ENCODE measurements at regions not wholly inside any gene's neighbourhood (a gene's known extent, or its start where the extent isn't known, plus 50 kb on each side); places are given as distances from the start of the nearest gene placed in this dataset.
A peak's percentile ranks its signal among the peaks of the same experiment; 100 is the strongest.

DNA sequence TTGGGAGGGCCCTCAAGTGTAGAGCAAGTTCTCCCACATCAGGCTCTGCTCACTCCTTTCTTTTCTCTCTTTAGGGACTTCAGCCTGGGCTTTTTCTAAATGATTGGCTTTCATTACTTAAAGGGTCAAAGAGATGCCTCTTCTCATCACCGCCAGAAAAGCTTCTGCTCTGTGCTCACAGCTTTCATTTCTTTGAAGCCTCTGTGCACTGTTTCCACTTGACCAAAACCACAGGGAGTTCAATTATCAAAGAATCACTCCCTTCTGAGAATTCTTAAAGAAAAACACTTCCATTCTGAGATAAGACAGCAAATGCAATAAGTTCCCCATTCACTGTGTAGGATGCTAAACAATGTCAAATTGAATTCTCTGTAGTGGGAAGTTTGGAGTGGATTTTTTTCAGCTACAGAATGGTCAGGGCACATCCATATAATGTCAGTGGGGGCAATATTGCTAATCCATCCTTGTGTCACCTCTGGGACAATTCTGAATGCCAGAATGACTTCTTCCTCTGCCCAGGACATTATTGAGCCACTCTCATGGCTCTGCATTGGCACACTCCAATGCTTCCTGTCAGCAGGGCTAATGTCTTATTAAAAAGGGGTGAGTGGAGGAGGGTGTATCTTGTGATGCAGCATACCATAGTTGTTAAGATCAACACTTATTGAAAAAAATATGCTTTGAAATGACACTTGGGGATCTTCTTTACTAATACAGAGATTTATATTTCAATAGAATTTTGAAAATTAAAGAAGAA, 217.6 kb downstream of the SNCA start:
- DNase-seq (ENCODE audit: low read depth), result peak; percentile 21
- no peak overlapping the region for H3K4me3 ChIP-seq (ENCODE audit: low read depth, low read length)
- TF ChIP-seq, protein P1, sequence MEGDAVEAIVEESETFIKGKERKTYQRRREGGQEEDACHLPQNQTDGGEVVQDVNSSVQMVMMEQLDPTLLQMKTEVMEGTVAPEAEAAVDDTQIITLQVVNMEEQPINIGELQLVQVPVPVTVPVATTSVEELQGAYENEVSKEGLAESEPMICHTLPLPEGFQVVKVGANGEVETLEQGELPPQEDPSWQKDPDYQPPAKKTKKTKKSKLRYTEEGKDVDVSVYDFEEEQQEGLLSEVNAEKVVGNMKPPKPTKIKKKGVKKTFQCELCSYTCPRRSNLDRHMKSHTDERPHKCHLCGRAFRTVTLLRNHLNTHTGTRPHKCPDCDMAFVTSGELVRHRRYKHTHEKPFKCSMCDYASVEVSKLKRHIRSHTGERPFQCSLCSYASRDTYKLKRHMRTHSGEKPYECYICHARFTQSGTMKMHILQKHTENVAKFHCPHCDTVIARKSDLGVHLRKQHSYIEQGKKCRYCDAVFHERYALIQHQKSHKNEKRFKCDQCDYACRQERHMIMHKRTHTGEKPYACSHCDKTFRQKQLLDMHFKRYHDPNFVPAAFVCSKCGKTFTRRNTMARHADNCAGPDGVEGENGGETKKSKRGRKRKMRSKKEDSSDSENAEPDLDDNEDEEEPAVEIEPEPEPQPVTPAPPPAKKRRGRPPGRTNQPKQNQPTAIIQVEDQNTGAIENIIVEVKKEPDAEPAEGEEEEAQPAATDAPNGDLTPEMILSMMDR (IDR thresholded peaks at IDR 0.05; ENCODE audit: insufficient read depth, low read depth, low read length, missing control alignments), result no peak

DNA sequence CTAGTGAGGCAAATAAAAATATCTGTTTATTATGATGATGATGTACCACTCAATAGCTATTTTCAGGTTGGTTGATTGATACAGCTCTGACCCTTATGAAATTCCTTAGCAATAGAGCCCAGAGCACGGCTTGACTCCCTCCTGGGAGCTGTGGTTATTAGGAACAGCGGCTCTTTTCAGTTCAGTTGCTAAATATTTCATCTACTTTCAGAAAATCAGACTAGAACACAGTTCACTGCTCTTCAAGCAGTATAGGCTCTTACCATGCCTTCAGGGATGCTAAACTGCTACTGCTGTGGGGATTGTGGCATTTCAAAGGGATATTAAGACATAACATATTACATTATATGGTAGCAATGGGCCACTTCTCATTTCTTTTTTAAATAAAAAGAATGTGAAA, 218.8 kb downstream of the SNCA start:
- TF ChIP-seq, protein P1 (IDR thresholded peaks at IDR 0.05; ENCODE audit: insufficient read depth, low read depth, low read length, missing control alignments), result no peak
- H3K4me3 ChIP-seq (ENCODE audit: low read depth, low read length), result no peak overlapping the region
- no peak for DNase-seq (ENCODE audit: low read depth)

DNA sequence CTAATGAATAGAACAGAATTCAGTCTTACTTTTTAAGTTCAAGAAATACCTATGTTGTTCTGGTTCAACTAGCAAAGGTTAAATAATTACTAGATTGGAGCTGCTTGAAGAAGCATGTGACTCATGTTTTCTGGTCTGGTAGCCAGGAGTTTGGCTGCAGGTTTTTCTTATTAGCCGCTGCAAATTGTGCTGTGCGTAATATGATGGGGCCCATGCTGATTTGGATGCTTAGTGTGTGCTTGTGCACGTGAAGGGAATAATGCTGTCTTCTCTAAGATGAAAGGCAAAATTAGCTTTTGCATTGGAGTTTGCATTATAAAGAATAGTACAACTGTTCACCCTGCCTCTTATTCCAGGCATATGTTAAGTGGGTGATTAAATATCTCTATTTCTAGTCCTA, 219.6 kb downstream of the SNCA start:
- no peak overlapping the region for H3K4me3 ChIP-seq (ENCODE audit: low read depth, low read length)
- DNase-seq (ENCODE audit: low read depth), result no peak
- TF ChIP-seq, protein P1 (IDR thresholded peaks at IDR 0.05; ENCODE audit: insufficient read depth, low read depth, low read length, missing control alignments), result no peak

- no peak overlapping the region for H3K4me3 ChIP-seq (ENCODE audit: low read depth, low read length)
Observed at GRCh38 chr4:89616382-89616781, 220.6 kb downstream of the SNCA start.

DNA sequence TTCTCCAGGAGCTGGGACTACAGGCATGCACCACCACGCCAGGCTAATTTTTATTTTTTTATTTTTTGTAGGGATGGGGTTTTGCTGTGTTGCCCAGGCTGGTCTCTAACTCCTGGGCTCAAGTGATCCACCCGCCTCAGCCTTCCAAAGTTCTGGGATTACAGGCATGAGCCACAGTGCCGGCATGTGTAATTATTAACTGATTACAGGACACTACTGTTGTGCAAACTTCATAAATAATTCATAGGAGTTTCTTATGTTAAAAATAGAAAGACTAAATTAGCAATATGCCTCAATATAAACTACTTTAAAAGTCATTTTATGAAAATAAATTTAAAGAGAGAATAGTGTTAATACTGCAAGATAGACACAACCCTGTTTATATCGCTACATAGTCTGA, 221.9 kb downstream of the SNCA start:
- H3K4me3 ChIP-seq (ENCODE audit: low read depth, low read length), result no peak overlapping the region
- no peak for DNase-seq (ENCODE audit: low read depth)
- TF ChIP-seq, protein P1 (IDR thresholded peaks at IDR 0.05; ENCODE audit: insufficient read depth, low read depth, low read length, missing control alignments), result no peak

More at GRCh38 chr4:89616382-89616781, 220.6 kb downstream of the SNCA start:
- TF ChIP-seq, protein P1 (IDR thresholded peaks at IDR 0.05; ENCODE audit: insufficient read depth, low read depth, low read length, missing control alignments), result no peak
- no peak for DNase-seq (ENCODE audit: low read depth)

DNA sequence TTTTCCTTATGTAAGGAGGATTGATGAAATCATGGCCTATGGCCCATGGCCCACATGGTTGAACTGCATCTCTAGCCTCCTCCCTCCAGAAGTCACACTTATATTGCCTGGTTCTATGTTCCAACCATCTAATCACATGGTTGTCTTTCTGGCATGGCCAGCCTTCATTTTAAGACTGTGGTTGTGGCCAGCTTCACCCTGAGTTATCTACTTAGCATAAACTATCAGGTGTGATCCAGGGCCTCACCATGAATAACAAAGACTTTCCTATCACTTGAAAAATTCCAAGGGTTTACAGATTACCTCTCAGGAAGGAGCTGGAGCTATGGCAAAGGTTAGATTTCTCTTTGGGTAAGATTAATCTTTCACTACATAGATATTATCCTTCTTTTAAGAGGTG, 222.8 kb downstream of the SNCA start:
- no peak for DNase-seq (ENCODE audit: low read depth)
- H3K4me3 ChIP-seq (ENCODE audit: low read depth, low read length), result no peak overlapping the region
- TF ChIP-seq, protein P1 (IDR thresholded peaks at IDR 0.05; ENCODE audit: insufficient read depth, low read depth, low read length, missing control alignments), result no peak

GRCh38 chr4:89610236-89610635, 226.7 kb downstream of the SNCA start:
- TF ChIP-seq, protein P1 (IDR thresholded peaks at IDR 0.05; ENCODE audit: insufficient read depth, low read depth, low read length, missing control alignments), result no peak
- H3K4me3 ChIP-seq (ENCODE audit: low read depth, low read length), result no peak overlapping the region
- DNase-seq (ENCODE audit: low read depth), result no peak

Data from GM12865 (cell line).